NCI-H2227 (cell line): ENCODE measurements at regions not wholly inside any gene's neighbourhood (a gene's known extent, or its start where the extent isn't known, plus 50 kb on each side); places are given as distances from the start of the nearest gene placed in this dataset.

Experiments
- DNase-seq: peaks from one replicate; lab custom pipeline; 2025; ENCODE audit not compliant: unreplicated experiment; lab: John Stamatoyannopoulos, UW

- no peak for DNase-seq
These were observed 52.0 kb upstream of the RTN4 start for GRCh38 chr2:55102056-55102812.

- DNase-seq: no peak
These were observed 51.2 kb upstream of the RTN4 start for GRCh38 chr2:55101466-55101865.

- no peak for DNase-seq
These were observed 49.9 kb upstream of the RTN4 start for GRCh38 chr2:55099878-55100820.
